HUES6 (cell line): ENCODE measurements at regions not wholly inside any gene's neighbourhood (a gene's known extent, or its start where the extent isn't known, plus 50 kb on each side); places are given as distances from the start of the nearest gene placed in this dataset.

ENCODE experiments used
- H3K27ac ChIP-seq: 2 replicates; pipeline ENCODE4 v1.7.0; 2013; ENCODE audit warnings: low read depth, mild to moderate bottlenecking, low read length, inconsistent platforms
- H3K27me3 ChIP-seq: 2 replicates; pipeline ENCODE4 v1.6.1; 2013; ENCODE audit warnings: low read length; ENCODE audit not compliant: control insufficient read depth, insufficient read depth
- H3K36me3 ChIP-seq: 2 replicates; pipeline ENCODE4 v1.6.1; 2013; ENCODE audit warnings: low read length; ENCODE audit not compliant: control insufficient read depth, insufficient read depth
- H3K4me1 ChIP-seq: 2 replicates; pipeline ENCODE4 v1.6.1; 2013; ENCODE audit warnings: low read length; ENCODE audit not compliant: control insufficient read depth, insufficient read depth
- H3K4me3 ChIP-seq: 2 replicates; pipeline ENCODE4 v1.5.1; 2013; ENCODE audit warnings: low read depth, low read length
- H3K9ac ChIP-seq: one replicate; pipeline ENCODE4 v1.6.1; 2013; ENCODE audit warnings: mild to moderate bottlenecking, low read length
- H3K9me3 ChIP-seq: 2 replicates; pipeline ENCODE4 v1.6.1; 2013; ENCODE audit warnings: low read depth, low read length; ENCODE audit not compliant: control insufficient read depth, insufficient read depth

- Histone ChIP-seq H3K9me3 (peaks cover under 1% of the 10 kb centered on the region; the same call in 1 of the 2 replicates), H3K4me1 (peaks cover 21% of the 10 kb centered on the region), H3K9ac (no peak overlapping the region), H3K4me3 (no peak overlapping the region), H3K27ac (no peak overlapping the region), H3K36me3 (no peaks in the 10 kb centered on the region), H3K27me3 (peaks cover 95% of the 10 kb centered on the region)
These were observed 157.9 kb upstream of the GLI2 start for GRCh38 chr2:120577721-120578295.

DNA sequence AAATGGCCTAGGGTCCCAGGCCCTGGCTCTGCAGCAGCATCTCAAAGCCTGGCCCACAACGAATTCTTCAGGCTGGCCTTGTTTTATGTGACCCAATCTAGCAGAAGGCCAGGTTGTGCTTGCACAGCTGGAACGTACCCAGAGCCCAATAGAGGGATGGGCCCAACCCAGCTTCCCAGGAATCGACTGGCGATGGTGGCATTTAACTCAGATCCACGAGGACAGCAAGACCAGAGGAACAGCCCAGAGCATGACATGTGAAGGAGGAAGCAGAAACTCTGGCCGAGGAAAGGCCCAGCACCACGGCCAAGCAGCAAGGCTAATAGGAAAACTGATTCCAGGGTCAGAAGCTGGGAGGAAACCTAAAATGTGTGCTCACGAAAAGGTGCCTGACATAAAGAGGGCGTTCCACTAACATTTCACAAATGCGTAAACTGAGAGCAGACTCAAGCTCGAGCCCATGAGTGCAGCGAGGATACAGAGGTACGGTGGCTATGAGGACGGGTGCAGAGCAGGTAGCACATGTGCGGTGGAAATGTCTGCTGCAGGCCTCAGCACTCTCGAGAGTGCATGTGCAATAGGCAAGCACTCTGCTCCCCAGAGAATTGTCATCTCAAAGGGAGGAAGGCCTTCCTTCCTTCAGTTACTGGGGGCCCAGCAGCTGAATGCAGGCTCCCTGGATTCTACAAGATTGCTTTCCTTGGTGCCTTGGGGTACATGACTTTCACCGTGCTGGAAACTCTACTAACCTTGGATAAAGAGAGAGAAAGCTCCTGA, 156.9 kb upstream of the GLI2 start:
- no peak overlapping the region for H3K27ac ChIP-seq
- peaks cover 21% of the 10 kb centered on the region for H3K4me1 ChIP-seq
- H3K4me3 ChIP-seq: no peak overlapping the region
- H3K36me3 ChIP-seq: no peaks in the 10 kb centered on the region
- H3K27me3 ChIP-seq: peaks cover 94% of the 10 kb centered on the region
- no peak overlapping the region for H3K9ac ChIP-seq
- peaks cover 2% of the 10 kb centered on the region; the same call in 1 of the 2 replicates for H3K9me3 ChIP-seq

- Histone ChIP-seq H3K36me3 (no peaks in the 10 kb centered on the region), H3K4me3 (no peak overlapping the region), H3K27me3 (peaks cover 84% of the 10 kb centered on the region), H3K4me1 (peaks cover 18% of the 10 kb centered on the region), H3K9ac (no peak overlapping the region), H3K9me3 (peaks cover 2% of the 10 kb centered on the region; the same call in 1 of the 2 replicates), H3K27ac (no peak overlapping the region)
These were observed 155.6 kb upstream of the GLI2 start for GRCh38 chr2:120579916-120580685.

GRCh38 chr2:120580709-120581108, 155.0 kb upstream of the GLI2 start:
- no peak overlapping the region for H3K4me3 ChIP-seq
- H3K9ac ChIP-seq: no peak overlapping the region
- H3K36me3 ChIP-seq: no peaks in the 10 kb centered on the region
- no peak overlapping the region for H3K27ac ChIP-seq
- H3K4me1 ChIP-seq: peaks cover 12% of the 10 kb centered on the region
- peaks cover 2% of the 10 kb centered on the region; the same call in 1 of the 2 replicates for H3K9me3 ChIP-seq
- peaks cover 84% of the 10 kb centered on the region for H3K27me3 ChIP-seq

GRCh38 chr2:120583121-120583520, 152.5 kb upstream of the GLI2 start:
- Histone ChIP-seq H3K36me3 (no peaks in the 10 kb centered on the region), H3K27me3 (peaks cover 84% of the 10 kb centered on the region), H3K9ac (no peak overlapping the region), H3K4me3 (no peak overlapping the region), H3K27ac (no peak overlapping the region), H3K9me3 (peaks cover 2% of the 10 kb centered on the region; the same call in 1 of the 2 replicates), H3K4me1 (peaks cover 15% of the 10 kb centered on the region)

DNA sequence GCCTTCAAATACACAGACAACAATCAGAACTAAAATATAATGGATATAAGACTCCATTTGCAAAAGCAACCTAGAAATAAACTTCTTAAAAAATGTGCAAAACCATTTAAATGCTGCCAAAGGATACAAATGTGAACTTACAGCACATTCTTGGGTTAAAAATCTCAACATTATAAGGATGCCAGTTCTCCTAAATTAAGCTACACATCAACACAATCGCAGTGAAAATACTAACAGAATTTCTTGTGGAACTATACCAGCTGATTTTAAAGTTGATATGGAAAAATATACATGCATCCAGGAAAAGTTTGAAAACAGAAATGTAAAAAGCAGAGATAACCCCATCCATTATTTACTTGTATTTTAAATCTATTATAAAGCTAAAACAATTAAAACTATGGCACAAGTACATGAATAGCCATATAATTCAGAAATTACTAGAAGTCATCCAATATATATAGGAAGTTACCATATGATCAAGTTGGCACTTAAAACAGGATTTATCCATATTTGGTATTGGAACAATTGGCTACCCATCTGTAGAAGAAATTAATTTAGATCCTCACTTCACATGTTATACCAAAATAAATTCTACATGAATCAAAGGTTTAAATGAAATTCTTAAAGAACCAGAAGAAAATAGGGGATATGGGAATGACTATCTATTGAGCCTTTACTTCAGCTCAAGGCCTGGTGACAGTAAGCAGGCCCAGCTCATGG, 151.7 kb upstream of the GLI2 start:
- H3K9ac ChIP-seq: no peak overlapping the region
- H3K27ac ChIP-seq: no peak overlapping the region
- peaks cover 19% of the 10 kb centered on the region for H3K4me1 ChIP-seq
- H3K4me3 ChIP-seq: no peak overlapping the region
- H3K9me3 ChIP-seq: peaks cover 2% of the 10 kb centered on the region; the same call in 1 of the 2 replicates
- no peaks in the 10 kb centered on the region for H3K36me3 ChIP-seq
- peaks cover 84% of the 10 kb centered on the region for H3K27me3 ChIP-seq

GRCh38 chr2:120586507-120587278, 149.0 kb upstream of the GLI2 start:
- Histone ChIP-seq H3K9ac (peak overlapping the region; percentile 59), H3K27ac (no peak overlapping the region), H3K4me3 (peak overlapping the region; percentile 61), H3K4me1 (peaks cover 22% of the 10 kb centered on the region), H3K36me3 (no peaks in the 10 kb centered on the region), H3K9me3 (peaks cover 2% of the 10 kb centered on the region; the same call in 1 of the 2 replicates), H3K27me3 (peaks cover 83% of the 10 kb centered on the region)

- Histone ChIP-seq H3K27me3 (peaks cover 85% of the 10 kb centered on the region), H3K9ac (peak overlapping the region; percentile 59)
These were observed 148.2 kb upstream of the GLI2 start for GRCh38 chr2:120587279-120587996.

GRCh38 chr2:120587997-120588336, 147.7 kb upstream of the GLI2 start:
- peak overlapping the region; percentile 9; the same call in 1 of the 2 replicates for H3K4me3 ChIP-seq
- H3K9ac ChIP-seq: no peak overlapping the region
- no peak overlapping the region for H3K27ac ChIP-seq
- peaks cover 22% of the 10 kb centered on the region for H3K4me1 ChIP-seq
- no peaks in the 10 kb centered on the region for H3K36me3 ChIP-seq
- no peaks in the 10 kb centered on the region for H3K9me3 ChIP-seq
- peaks cover 85% of the 10 kb centered on the region for H3K27me3 ChIP-seq

More at GRCh38 chr2:120587279-120587996, 148.2 kb upstream of the GLI2 start:
- H3K36me3 ChIP-seq: no peaks in the 10 kb centered on the region
- peak overlapping the region; percentile 61 for H3K4me3 ChIP-seq
- H3K27ac ChIP-seq: no peak overlapping the region
- peaks cover 22% of the 10 kb centered on the region for H3K4me1 ChIP-seq
- H3K9me3 ChIP-seq: peaks cover 2% of the 10 kb centered on the region; the same call in 1 of the 2 replicates
